Panc1 (cell line): ENCODE measurements at regions not wholly inside any gene's neighbourhood (a gene's known extent, or its start where the extent isn't known, plus 50 kb on each side); places are given as distances from the start of the nearest gene placed in this dataset.

ENCODE experiments used
- ATAC-seq: fragments of 200-7000 bp; cut with Tn5 transposase; 2 replicates; pipeline ENCODE4 v1.9.1; 2020; ENCODE audit warnings: mild to moderate bottlenecking, moderate library complexity
- BruUV-seq: library from RNA; stranded (reverse); fragments of 400-500 nt; replicated peaks from 2 replicates; lab custom pipeline; 2021; lab: Mats Ljungman, UMichigan
- CTCF ChIA-PET: fragments of 300-600 bp; sonication (Branson Sonifier 250); formaldehyde crosslinking; loops from one replicate; lab custom pipeline; 2022; ENCODE audit warnings: antibody characterized with exemption; lab: Charles Lee
- POLR2A ChIA-PET: fragments of 300-600 bp; sonication (Branson Sonifier 250); formaldehyde crosslinking; loops from one replicate; lab custom pipeline; 2022; ENCODE audit warnings: antibody characterized with exemption; lab: Charles Lee
- DNase-seq: peaks from one replicate; pipeline ENCODE4 v3.0.0-alpha.2; 2010; ENCODE audit warnings: low read depth, low spot score
- H3K27ac ChIP-seq: 2 replicates; pipeline ENCODE4 v1.5.1; 2011; ENCODE audit warnings: mild to moderate bottlenecking, low read length, inconsistent platforms
- H3K27me3 ChIP-seq: fragments of 200-500 bp; sonication (Bioruptor generic); 2 replicates; pipeline ENCODE4 v1.6.0; 2014; ENCODE audit warnings: low read length, inconsistent platforms; ENCODE audit not compliant: control insufficient read depth, insufficient read depth
- H3K36me3 ChIP-seq: fragments of 200-500 bp; sonication (Bioruptor generic); 2 replicates; pipeline ENCODE4 v1.5.1; 2014; ENCODE audit warnings: inconsistent platforms, mild to moderate bottlenecking, low read length, moderate library complexity; ENCODE audit not compliant: control insufficient read depth, insufficient read depth
- H3K4me1 ChIP-seq: 2 replicates; pipeline ENCODE4 v1.5.1; 2011; ENCODE audit warnings: inconsistent platforms, mild to moderate bottlenecking, low read length, moderate library complexity; ENCODE audit not compliant: control insufficient read depth, insufficient read depth
- H3K4me3 ChIP-seq, 2 experiments: 2 replicates each; pipeline ENCODE4 v1.5.1; 2011 to 2012; ENCODE audit warnings: low read depth in 2 of 2, low read length in 2 of 2, mild to moderate bottlenecking in 2 of 2, inconsistent platforms in 1 of 2, moderate library complexity in 1 of 2
- H3K9me3 ChIP-seq: fragments of 200-500 bp; sonication (Bioruptor generic); 2 replicates; pipeline ENCODE4 v1.5.1; 2014; ENCODE audit warnings: low read depth, mild to moderate bottlenecking, inconsistent platforms, low read length, moderate library complexity; ENCODE audit not compliant: control insufficient read depth, insufficient read depth
- POLR2AphosphoS5 ChIP-seq: IDR thresholded peaks from 2 replicates; pipeline ENCODE4 v1.6.1; 2012; ENCODE audit warnings: mild to moderate bottlenecking, low read depth, low read length, moderate library complexity
- SIN3A ChIP-seq: IDR thresholded peaks from 2 replicates; pipeline ENCODE4 v1.6.1; 2012; ENCODE audit warnings: low read depth, mild to moderate bottlenecking, low read length, moderate library complexity, borderline replicate concordance; ENCODE audit not compliant: insufficient read depth
- TCF7L2 ChIP-seq: IDR thresholded peaks from 2 replicates; pipeline ENCODE4 v1.6.1; 2011; ENCODE audit warnings: mild to moderate bottlenecking, low read depth, low read length, inconsistent platforms
- in situ Hi-C: cut with HindIII; loops from 2 replicates; pipeline ENCODE4 v1.10.0; 2016; ENCODE audit warnings: low sequenced_read_pairs, low pct_unique_long_range_greater_than_20kb
- intact Hi-C: fragments of 100-400 bp; cut with micrococcal nuclease; formaldehyde crosslinking; loops from one replicate; pipeline ENCODE4 v1.10.0; 2022; ENCODE audit not compliant: unreplicated experiment
- TF ChIP-seq, protein P1 (sequence below): fragments of 450-650 bp; IDR thresholded peaks from 2 replicates; pipeline ENCODE4 v1.5.1; 2017; ENCODE audit warnings: mild to moderate bottlenecking
- TF ChIP-seq, protein P2 (sequence below), 2 experiments: IDR thresholded peaks; 2 replicates each; pipeline ENCODE4 v1.6.1; 2011 to 2012; ENCODE audit warnings: low read depth in 2 of 2, control low read depth in 1 of 2, low read length in 1 of 2, mild to moderate bottlenecking in 1 of 2, moderate library complexity in 1 of 2; ENCODE audit not compliant: insufficient read depth in 1 of 2

DNA sequence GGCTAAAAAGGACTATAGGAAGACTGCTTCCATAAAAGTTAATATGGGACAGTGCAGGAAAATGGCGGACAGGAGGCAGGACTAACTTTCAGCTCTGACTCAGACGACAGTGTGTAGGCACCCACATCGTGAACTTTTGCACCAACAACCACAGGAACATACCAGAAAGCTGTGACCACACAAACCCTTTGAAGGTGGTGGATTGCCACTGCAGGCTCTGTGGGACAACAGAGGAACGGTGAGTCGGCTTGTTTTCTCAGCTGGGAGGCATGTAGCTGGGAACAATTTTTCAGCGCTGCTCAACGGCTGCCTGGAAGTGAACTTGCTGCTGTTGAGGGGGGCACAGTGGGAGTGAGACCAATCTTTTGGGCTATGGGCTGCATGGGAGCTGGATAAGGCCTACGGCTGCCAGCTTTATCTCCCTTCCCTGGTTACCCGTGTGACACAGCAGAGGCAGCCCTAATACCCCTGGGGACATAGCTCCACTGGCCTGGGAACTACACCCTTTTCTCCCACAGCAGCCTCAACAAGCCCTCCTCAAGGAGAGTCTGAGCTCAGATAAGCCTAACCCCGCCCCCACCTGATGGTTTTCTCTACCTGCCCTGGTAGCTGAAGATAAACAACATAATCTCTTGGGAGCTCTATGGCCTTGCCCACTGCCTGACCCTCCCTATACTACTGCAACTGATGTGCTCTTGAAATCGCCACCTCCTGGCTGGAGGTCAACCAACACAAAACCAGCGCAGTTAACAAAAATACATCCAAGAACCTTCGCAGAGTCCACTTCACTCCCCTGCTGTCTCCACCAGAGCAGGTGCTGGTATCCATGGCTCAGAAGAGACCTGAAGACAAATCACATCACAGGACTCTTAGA is 1537.0 kb downstream of the C4orf33 start:
- no peaks in the 10 kb centered on the region for H3K4me1 ChIP-seq
- no peak for TF ChIP-seq SIN3A
- TF ChIP-seq, protein P1, sequence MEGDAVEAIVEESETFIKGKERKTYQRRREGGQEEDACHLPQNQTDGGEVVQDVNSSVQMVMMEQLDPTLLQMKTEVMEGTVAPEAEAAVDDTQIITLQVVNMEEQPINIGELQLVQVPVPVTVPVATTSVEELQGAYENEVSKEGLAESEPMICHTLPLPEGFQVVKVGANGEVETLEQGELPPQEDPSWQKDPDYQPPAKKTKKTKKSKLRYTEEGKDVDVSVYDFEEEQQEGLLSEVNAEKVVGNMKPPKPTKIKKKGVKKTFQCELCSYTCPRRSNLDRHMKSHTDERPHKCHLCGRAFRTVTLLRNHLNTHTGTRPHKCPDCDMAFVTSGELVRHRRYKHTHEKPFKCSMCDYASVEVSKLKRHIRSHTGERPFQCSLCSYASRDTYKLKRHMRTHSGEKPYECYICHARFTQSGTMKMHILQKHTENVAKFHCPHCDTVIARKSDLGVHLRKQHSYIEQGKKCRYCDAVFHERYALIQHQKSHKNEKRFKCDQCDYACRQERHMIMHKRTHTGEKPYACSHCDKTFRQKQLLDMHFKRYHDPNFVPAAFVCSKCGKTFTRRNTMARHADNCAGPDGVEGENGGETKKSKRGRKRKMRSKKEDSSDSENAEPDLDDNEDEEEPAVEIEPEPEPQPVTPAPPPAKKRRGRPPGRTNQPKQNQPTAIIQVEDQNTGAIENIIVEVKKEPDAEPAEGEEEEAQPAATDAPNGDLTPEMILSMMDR, result no peak
- TF ChIP-seq POLR2AphosphoS5, result no peak
- TF ChIP-seq, protein P2, sequence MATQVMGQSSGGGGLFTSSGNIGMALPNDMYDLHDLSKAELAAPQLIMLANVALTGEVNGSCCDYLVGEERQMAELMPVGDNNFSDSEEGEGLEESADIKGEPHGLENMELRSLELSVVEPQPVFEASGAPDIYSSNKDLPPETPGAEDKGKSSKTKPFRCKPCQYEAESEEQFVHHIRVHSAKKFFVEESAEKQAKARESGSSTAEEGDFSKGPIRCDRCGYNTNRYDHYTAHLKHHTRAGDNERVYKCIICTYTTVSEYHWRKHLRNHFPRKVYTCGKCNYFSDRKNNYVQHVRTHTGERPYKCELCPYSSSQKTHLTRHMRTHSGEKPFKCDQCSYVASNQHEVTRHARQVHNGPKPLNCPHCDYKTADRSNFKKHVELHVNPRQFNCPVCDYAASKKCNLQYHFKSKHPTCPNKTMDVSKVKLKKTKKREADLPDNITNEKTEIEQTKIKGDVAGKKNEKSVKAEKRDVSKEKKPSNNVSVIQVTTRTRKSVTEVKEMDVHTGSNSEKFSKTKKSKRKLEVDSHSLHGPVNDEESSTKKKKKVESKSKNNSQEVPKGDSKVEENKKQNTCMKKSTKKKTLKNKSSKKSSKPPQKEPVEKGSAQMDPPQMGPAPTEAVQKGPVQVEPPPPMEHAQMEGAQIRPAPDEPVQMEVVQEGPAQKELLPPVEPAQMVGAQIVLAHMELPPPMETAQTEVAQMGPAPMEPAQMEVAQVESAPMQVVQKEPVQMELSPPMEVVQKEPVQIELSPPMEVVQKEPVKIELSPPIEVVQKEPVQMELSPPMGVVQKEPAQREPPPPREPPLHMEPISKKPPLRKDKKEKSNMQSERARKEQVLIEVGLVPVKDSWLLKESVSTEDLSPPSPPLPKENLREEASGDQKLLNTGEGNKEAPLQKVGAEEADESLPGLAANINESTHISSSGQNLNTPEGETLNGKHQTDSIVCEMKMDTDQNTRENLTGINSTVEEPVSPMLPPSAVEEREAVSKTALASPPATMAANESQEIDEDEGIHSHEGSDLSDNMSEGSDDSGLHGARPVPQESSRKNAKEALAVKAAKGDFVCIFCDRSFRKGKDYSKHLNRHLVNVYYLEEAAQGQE (IDR thresholded peaks at IDR 0.05; ENCODE audit: insufficient read depth in 1 of 2, low read depth in 2 of 2, low read length in 1 of 2), result no peak
- no peak for TF ChIP-seq TCF7L2
- no peak for ATAC-seq
- DNase-seq, result no peak
- no peaks in the 10 kb centered on the region for H3K36me3 ChIP-seq
- intact Hi-C loops (no loop called here), in situ Hi-C loops (no loop called here)
- H3K4me3 ChIP-seq, result no peak overlapping the region
- no TSS peak for BruUV-seq
- ChIA-PET CTCF (no interaction called here), POLR2A (no interaction called here)
- H3K27ac ChIP-seq, result no peak overlapping the region
- H3K9me3 ChIP-seq, result no peaks in the 10 kb centered on the region
- H3K27me3 ChIP-seq, result no peaks in the 10 kb centered on the region

DNA sequence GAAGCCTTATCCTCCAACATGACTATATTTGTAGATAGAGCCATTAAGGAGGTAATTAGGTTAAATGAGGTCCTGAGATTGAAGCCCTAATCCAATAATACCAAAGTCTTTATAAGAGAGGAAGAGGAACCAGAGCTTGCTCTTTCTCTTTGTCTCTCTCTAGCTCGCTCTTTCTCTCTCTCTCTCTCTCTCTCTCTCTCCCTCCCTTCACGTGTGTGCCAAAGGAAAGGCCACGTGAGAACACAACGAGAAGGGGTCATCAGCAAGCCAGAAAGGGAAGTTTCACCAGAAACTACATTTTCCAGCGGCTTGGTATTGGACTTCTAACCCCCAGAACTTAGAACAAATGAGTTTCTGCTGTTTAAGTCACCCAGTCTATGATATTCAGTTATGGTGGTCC is 1540.5 kb downstream of the C4orf33 start:
- CTCF ChIA-PET, result no interaction called here
- in situ Hi-C loops, result no loop called here
- intact Hi-C loops, result no loop called here
- H3K9me3 ChIP-seq, result no peaks in the 10 kb centered on the region
- no peaks in the 10 kb centered on the region for H3K27me3 ChIP-seq
- no peak for DNase-seq
- H3K27ac ChIP-seq, result no peak overlapping the region
- POLR2A ChIA-PET, result no interaction called here
- no TSS peak for BruUV-seq
- TF ChIP-seq, protein P2 (IDR thresholded peaks at IDR 0.05; ENCODE audit: insufficient read depth in 1 of 2, low read depth in 2 of 2, low read length in 1 of 2), result no peak
- TF ChIP-seq SIN3A (no peak), POLR2AphosphoS5 (no peak), TCF7L2 (no peak)
- TF ChIP-seq, protein P1, result no peak
- ATAC-seq, result no peak
- no peaks in the 10 kb centered on the region for H3K4me1 ChIP-seq
- H3K4me3 ChIP-seq, result no peak overlapping the region
- no peaks in the 10 kb centered on the region for H3K36me3 ChIP-seq
